GM18502 (cell line): ENCODE measurements at regions not wholly inside any gene's neighbourhood (a gene's known extent, or its start where the extent isn't known, plus 50 kb on each side); places are given as distances from the start of the nearest gene placed in this dataset.
"Not testable (repeated sequence)": the region's sequence is repeated elsewhere in the genome, so short reads cannot be mapped to it uniquely, and the experiment has no call there.

ENCODE experiments used
- ATAC-seq: cut with Tn5 transposase; IDR thresholded peaks from one replicate; pipeline ENCODE4 v1.9.1; 2021; ENCODE audit warnings: mild to moderate bottlenecking; ENCODE audit not compliant: unreplicated experiment, poor library complexity

- ATAC-seq, result peak; percentile 70
These were observed 208.4 kb downstream of the TPST1 start for GRCh38 chr7:66413379-66414114.

DNA sequence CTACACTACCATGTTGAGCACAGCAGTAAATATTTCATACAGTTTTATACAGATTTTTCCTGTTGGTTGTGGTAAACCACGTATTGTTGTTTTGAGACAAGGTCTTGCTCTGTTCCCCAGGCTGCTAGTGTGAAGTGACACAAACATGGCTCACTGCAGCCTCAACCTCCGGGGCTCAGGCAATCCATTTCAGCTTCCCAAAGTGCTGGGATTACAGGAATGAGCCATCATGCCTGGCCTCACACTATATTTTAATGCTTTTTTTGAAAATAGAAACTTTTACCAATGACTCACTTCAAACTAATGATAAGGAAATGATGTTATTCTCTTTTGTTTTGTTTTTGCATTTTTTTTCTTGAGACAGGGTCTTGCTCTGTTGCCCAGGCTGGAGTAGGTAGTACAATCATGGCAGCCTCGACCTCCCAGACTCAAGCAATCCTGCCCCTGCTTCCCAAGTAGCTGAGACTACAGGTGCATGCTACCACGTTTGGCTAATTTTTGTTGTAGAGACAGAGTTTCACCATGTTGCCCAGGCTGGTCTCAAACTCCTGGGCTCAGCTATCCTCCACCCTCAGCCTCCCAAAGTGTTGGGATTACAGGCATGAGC, 210.6 kb downstream of the TPST1 start:
- no peak for ATAC-seq

DNA sequence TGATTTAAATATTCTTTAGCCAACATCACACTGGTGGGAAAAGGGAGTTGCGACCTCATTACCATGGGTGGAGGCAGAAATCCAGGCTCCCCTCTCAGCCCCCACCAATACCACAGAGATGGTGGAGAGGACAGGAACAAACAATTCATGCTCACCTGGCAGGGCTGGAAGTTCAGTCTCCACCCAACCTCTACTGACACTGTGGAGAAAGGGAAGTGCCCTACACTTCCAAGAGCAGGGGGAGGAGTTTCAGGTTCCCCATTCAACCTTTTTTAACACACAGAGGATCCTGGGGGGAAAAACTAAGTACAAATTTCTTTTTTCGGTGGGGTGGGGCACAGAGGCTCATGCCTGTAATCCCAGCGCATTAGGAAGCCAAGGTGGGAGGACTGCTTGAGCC, 210.1 kb upstream of the KCTD7 start:
- ATAC-seq, result no peak

DNA sequence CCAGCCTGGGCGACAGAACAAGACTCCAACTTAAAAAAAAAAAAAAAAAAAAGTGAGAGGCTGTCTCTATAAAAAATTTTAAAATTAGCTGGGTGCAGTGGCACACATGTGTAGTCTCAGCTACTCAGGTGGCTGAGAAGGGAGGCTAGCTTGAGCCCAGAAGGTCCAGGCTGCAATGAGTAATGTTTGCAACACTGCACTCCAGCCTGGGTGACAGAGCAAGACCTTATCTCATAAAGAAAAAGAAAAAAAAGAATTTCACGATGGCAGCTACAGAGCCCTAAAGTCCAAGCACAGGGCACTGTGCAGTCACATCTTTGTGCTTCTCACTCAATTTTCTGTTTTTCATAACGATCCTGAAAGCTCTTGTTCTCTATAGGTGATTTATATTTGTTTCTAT, 209.5 kb upstream of the KCTD7 start:
- ATAC-seq, result no peak

- no peak for ATAC-seq
These were observed 206.7 kb upstream of the KCTD7 start for GRCh38 chr7:66421830-66422475.

DNA sequence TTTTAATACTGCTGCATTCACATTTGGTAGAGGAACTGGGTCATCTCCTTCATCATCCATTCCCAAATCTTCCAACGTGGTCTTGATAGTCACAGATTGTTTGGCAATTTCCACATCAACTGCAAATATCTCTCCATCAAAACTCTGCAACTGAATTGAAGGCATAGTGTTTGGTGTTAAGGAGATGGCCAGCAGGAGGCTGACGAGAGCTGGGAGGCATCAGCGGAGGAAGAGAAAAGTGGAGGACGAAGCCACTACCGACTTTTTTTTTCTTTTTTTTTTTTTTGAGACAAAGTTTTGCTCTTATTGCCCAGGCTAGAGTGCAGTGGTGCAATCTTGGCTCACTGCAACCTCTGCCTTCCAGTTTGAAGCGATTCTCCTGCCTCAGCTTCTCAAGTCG, 205.0 kb upstream of the KCTD7 start:
- ATAC-seq, result no peak

DNA sequence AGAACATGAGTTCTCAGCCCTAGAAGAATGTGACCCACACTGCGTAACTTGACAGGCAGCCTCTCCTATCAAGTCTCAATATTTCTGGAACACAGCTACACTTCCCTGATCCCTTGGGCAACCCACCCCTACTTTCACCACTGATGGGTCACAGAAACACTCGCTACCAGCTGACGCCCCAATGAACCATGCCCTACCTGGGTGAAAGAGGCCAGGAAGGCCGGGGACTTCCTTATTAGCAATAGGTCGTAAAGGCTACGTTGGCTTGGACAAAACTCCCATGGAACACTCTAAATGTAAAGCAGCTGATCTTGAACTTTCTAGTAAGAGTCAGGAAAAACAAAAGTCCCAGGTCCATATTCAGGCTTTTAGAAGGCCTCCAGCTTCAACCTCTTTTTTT, 202.3 kb upstream of the KCTD7 start:
- ATAC-seq, result no peak

GRCh38 chr7:66426996-66427395, 201.7 kb upstream of the KCTD7 start:
- no peak for ATAC-seq

DNA sequence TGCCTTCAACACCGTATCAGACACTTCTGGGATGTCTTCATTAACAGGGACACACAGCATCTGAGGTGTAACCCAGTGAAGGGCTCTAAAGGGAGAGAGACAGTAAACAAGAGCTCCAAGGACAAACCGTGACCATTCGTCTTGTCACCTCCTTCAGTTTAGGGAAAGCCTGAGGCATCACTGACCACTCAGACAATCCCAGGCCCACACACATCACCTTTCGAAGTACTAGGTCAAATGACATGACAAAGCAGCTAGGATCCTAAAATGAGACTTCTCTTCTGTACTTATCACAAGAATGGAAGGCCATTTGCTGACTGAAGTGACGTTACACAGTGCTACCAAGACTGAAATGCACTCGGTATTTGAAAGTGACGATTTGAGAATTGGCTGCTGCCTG, 200.7 kb upstream of the KCTD7 start:
- no peak for ATAC-seq

- no peak for ATAC-seq
These were observed 199.1 kb upstream of the KCTD7 start for GRCh38 chr7:66429498-66430163.

DNA sequence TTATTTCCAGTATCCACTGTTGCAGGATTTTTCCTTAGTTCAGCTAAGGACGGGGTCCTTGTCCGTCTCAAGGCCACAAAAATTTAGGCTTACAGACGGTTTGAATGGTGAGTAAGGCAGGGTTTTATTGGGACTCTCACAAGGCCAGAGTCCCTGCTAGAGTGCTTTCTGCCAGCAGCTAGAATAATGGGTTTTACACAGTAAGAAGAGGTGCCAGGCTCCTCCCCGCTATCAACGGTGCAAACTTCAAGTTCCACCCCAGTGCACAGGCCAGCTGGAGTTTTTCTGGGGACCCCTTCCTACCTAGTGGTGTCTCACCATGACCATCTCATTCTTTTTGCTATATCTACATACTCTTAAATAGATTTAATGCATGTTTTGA, 198.5 kb upstream of the KCTD7 start:
- ATAC-seq, result no peak

DNA sequence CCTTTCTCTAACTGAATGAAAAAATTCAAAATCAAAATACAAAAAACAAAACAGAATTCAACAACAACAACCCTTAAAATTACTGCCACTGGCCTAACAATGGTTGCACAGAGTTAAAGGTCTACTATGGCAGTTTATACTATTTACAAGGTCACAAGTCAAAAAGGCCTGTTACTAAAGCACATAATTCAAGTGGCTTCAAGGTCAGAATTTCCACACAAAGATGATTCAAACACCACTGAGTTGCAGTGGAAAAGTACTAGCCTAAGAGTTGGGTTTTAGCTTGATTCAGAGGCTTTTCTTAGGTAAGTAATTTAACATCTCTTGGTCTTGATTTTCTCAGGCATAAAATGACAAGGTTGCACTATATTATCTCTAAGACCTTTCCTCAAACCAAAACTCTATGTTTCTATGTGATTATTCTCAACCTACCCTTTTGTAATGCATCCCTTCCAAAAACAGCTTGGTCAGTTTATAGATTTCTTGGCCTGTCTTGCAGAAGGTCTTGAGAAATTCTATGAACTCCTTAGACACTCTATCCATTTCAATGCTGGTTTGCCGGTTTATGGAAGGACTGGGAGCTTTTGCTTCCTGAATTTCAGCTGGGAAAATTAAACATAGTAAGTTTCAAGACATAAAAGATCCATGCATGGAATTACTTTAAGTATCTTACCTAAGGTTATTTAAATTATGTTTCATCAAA, 189.8 kb upstream of the KCTD7 start:
- not testable (repeated sequence) for ATAC-seq

GRCh38 chr7:66442385-66442784, 186.3 kb upstream of the KCTD7 start:
- ATAC-seq, result no peak

- ATAC-seq, result no peak
These were observed 184.7 kb upstream of the KCTD7 start for GRCh38 chr7:66443946-66444345.

- not testable (repeated sequence) for ATAC-seq
These were observed 181.7 kb upstream of the KCTD7 start for GRCh38 chr7:66447007-66447406.

- ATAC-seq, result not testable (repeated sequence)
These were observed 177.9 kb upstream of the KCTD7 start for GRCh38 chr7:66450814-66451213.

DNA sequence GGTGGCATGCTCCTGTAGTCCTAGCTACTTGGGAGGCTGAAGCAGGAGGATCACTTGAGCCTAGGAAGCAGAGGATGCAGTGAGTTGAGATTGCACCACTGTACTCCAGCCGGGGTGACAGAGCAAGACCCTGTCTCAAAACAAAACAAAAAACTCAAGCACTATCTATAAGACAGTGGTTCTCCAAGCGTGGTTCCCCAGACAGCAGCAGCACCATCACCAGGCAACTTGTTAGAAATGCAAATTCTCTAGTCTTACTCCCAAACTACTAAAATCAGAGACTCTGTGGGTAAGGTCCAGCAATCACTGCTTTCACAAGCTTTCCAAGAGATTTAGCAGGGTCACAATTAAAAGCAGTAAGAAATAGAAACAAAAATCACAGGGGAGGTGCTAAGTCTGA, 177.0 kb upstream of the KCTD7 start:
- not testable (repeated sequence) for ATAC-seq

DNA sequence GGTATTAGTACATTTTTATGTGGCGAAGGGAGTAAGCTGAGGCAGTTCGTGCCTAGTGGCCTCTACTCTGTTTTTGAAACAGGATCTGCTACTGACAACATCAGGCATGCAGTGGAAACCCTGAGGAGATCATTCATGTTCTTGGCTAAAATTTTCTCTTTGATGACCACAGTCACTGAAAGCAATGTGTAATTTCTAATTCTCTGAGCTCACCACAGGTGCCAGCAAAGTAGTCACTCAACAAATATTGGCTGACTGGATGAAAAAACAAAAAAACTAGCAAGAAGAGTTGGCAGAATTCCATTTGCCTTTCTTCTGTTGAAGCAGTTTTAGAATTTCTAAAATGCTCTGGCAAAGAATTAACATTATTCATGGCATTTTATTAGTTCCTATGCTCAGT, 176.5 kb upstream of the KCTD7 start:
- ATAC-seq, result no peak

DNA sequence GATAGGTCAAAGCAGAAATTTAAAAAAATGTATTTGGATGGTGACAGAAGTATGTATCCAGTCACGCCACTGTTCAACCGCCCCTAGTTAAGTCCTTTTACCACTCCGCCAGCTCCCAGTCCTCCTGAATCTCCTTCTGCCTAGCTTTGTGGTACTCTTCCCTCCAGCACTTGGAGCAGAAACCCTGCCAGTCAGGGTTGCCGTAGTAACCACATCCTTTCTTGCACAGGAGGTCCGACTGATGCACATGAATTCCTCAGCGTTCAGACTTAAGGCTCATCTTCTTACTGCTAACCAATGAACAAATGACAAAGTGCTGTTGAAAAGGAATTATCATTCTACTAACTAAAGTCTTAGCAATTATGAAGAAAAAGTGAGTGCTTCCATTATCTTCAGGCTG, 175.3 kb upstream of the KCTD7 start:
- no peak for ATAC-seq

DNA sequence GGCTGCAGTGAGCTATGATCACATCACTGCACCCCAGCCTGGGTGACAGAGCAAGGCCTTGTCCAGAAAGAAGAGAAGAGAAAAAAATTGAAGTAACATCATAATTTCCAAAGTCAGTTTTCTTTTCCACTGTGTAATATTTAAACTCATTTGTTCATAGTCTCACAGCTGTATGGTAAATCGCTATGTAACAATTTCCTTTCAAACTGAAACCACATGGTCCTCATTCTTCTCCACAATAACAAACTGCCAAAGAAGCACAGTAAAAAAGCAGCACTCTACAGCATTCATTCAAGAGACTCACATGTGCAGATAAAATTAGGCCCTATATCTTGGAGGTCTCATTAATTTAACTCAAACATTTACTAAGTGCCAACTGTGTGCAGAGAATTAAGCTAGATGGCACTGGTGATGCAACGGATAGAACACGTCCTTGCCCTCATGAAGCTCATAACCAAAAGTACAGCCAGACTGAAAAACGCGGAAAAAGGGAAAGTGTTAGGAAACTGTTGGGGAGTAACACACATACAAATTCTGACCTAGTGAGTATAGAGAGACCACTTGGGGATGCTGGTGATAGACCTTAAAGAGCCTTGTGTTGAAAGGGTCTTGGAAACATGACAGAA, 174.0 kb upstream of the KCTD7 start:
- no peak for ATAC-seq
